ENCODE measurements at regions not wholly inside any gene's neighbourhood (a gene's known extent, or its start where the extent isn't known, plus 50 kb on each side); places are given as distances from the start of the nearest gene placed in this dataset.

DNA sequence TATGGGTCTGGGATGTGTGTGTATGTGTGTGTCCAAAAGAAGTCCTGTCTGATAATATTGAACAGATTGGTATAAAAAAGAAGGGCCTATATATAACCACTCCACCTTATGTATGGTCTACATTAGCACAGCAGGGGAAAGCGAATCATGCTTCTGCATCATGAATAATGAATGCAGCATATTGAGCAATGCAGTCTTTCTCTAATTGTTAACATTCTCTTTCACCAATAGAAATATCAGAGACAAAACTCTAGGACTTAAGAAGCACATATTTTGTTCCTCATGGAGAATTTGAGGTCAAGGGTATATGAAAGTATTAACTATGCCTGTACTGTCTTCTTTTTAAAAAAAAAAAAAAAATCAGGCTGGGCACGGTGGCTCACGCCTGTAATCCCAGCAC is 264.3 kb upstream of the NOCT start:
- no peak overlapping the region for H3K4me3 ChIP-seq (ENCODE audit: low read depth, low read length)
- TF ChIP-seq, protein P1, sequence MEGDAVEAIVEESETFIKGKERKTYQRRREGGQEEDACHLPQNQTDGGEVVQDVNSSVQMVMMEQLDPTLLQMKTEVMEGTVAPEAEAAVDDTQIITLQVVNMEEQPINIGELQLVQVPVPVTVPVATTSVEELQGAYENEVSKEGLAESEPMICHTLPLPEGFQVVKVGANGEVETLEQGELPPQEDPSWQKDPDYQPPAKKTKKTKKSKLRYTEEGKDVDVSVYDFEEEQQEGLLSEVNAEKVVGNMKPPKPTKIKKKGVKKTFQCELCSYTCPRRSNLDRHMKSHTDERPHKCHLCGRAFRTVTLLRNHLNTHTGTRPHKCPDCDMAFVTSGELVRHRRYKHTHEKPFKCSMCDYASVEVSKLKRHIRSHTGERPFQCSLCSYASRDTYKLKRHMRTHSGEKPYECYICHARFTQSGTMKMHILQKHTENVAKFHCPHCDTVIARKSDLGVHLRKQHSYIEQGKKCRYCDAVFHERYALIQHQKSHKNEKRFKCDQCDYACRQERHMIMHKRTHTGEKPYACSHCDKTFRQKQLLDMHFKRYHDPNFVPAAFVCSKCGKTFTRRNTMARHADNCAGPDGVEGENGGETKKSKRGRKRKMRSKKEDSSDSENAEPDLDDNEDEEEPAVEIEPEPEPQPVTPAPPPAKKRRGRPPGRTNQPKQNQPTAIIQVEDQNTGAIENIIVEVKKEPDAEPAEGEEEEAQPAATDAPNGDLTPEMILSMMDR (IDR thresholded peaks at IDR 0.05; ENCODE audit: low read depth, low read length): no peak

DNA sequence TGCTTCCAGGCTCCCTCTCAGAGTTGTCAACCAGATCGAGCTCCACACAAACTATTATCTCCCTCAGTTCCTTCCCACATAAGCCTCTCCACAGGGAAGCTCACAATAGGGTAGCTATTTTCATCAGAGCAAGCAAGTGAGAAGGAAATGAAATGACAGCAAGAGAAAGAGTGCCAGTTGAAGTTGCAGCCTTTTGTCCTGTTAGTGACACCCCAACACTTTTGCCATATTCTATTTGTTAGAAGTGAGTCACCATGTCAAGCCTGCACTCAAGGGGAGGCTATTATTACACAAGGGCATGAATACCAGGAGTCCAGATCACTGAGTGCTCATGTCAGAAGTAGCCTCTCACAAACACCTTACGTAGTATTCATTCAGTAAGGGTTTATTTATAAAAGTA is 266.3 kb upstream of the NOCT start:
- no peak overlapping the region for H3K4me3 ChIP-seq (ENCODE audit: low read depth, low read length)
- TF ChIP-seq, protein P1 (IDR thresholded peaks at IDR 0.05; ENCODE audit: low read depth, low read length): no peak

DNA sequence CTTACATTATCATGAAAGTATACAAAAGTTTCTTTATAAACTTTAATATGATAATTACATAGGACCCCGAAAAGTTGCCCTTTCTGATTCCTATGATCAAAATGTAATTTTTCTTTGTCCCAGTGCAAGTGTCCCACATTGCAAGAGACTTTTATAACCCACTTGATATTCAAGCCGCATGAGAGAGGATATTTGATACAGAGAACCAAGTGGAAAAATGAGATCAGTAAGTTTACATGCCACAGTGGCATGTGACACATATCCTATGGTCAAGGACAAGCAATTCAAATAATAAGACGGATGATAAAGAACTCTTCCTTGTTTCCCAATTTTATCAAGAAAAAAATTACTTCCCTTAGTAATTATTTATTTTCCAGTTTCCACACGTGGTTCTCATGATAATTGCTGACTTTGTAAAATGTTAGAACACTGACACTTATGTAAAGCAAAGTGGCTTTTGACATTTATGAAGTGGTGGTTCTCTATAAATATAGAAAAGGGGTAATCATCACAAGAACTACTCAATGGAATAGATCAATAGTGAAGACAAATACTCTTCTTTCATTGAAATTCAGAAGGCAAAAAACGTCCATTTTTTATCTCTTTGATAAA is 273.7 kb upstream of the NOCT start:
- TF ChIP-seq, protein P1 (IDR thresholded peaks at IDR 0.05; ENCODE audit: low read depth, low read length): no peak
- H3K4me3 ChIP-seq (ENCODE audit: low read depth, low read length): no peak overlapping the region

DNA sequence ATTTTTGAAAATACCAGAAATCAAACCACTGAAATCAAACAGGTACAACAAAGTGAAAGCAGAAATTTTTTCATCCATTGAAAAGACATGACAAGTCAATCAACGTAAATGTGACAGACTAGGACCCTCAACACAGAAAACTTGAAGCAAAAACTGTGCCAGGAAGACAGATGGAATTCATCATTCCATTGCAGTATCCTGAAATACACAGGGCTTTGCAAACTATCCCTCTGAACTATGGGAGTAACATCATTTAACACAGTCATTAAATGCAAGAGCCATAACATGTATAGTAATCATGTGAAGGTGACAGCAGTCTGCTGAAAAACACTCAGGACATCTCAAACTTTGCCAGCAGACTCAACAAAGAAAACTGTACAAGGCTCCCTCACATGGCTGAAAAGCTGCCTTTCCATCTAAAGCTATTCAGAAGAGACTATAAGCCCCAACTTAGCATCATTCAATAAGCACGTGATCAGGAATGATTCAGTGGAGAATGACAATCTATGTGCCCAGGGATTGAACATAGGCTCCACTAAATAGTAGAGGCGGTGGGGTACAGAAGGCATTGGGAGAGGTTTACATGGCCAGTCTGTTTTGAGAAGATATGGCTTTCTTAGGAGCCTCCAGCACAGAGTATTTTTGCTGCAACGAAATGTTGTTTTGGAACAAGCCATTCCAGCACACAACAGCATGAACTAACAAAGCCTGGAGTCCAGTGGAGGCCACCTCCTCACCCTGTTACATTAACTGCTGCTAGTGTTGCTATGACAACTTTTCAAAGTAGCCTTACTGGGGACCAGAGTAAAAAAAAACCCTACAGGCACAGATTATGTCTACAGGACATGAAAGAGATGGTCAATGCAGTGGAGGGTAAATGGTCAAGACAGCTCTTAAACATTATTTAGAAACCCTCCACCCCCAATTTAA is 274.5 kb upstream of the NOCT start:
- H3K4me3 ChIP-seq (ENCODE audit: low read depth, low read length): no peak overlapping the region
- TF ChIP-seq, protein P1 (IDR thresholded peaks at IDR 0.05; ENCODE audit: low read depth, low read length): no peak

DNA sequence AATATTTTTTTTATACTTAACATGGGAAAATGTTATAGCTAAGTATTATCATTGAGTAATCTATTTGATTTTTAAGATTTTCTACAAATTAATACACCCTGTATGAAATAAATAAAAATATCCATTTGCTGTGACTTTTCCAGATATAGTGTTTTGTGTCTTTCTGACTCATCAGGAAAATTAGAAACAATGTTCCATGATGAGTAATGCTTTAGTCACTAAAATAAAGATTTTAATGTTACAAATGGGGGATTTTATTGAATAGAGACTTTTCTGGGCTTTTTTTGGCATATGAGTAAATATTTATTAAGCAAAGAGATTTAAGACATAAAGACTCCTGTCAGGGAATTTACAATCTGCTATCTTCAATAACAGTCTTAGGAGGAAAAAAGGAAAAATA is 279.2 kb upstream of the NOCT start:
- TF ChIP-seq, protein P1 (IDR thresholded peaks at IDR 0.05; ENCODE audit: low read depth, low read length): no peak
- H3K4me3 ChIP-seq (ENCODE audit: low read depth, low read length): no peak overlapping the region

DNA sequence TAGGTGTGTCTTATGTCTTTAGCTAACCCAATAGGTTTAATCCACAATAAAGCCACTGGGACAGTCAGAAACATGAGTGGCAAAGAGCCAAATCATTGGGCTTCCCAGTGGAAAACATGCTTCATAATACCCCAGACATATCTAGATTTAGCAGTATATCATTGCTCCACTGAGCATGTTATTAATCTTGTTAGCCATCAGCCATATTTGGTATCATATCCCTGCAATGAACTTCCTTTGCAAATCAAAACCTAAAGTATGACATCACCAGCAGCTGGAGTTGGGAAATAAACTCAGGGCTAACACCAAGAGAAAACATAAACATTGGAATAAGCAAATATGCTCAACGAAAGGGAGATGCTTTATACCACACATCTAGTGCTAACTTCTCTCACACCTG is 280.8 kb upstream of the NOCT start:
- TF ChIP-seq, protein P1 (IDR thresholded peaks at IDR 0.05; ENCODE audit: low read depth, low read length): no peak
- no peak overlapping the region for H3K4me3 ChIP-seq (ENCODE audit: low read depth, low read length)

DNA sequence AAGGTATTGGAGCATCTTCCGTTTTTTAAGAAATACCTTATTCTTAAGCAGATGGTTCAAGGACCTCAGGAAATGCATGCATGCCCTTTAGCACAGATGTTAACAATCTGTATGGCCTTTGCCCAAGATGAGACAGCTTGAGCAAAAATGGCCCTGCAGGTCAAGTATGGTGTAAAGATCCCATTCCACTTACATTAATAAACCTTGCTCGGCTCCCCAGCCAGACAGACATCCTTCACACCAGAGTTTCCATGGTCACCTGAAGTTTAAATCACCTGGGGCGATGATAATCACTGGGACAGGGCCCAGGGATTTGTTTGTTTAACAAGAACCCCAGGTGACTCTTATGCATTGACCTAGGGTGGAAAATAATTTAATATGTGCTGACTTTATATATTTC is 287.0 kb upstream of the NOCT start:
- TF ChIP-seq, protein P1 (IDR thresholded peaks at IDR 0.05; ENCODE audit: low read depth, low read length): no peak
- no peak overlapping the region for H3K4me3 ChIP-seq (ENCODE audit: low read depth, low read length)
